ENCODE measurements at regions not wholly inside any gene's neighbourhood (a gene's known extent, or its start where the extent isn't known, plus 50 kb on each side); places are given as distances from the start of the nearest gene placed in this dataset.

DNA sequence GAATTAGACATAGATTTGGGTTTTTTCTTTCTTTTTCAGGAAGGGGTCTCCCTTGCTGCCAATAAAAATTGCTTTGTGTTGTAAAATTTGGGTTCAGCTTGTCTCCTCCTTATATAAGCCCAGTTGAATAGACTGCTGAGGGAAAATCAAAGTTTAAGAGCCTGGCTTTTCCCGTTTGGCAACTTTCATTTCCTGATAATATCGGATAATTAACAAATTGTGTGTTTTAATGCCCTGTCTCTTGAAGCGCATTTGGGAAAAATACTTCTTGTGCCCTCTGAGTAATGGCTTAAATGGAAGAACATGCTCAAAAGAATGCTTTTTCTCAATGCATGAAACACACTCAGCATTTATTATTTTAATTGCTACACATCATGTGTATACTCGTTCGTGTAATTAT is 198.0 kb upstream of the DCN start:
- DNase-seq: no peak
- H2AFZ ChIP-seq (ENCODE audit: low read length): no peak overlapping the region

DNA sequence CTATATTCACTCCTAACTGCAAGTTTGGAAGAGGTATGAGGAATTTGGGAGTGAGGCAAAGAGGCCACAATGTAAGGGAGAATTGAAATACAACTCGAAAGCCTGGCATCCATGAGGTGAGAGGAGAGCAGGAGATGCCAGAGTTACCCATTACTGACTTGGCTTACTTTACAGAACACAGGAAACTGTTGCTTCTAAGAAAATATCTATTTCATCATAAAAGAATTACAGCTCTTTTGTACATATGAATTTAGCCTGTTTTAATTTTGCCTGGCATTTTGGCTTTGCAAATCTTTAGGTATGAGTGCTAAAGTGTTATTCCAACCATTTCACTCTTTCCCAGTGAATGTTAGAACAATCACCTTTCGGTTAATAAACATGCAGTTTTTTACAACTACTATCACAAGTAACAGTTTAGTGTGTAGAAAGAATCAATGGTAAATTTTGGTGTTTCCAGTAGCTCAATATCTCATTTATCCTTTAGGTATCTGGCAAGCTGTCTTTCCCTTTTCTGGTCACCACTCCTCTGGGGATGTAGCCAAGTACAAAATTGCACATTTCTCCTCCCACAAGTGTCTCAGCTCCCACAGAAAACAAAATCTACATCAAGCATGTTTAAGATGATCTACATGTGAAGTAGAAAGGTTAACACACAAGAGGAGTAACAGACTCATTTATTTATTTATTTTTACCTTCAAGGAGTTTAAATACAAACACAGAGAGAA is 196.6 kb upstream of the DCN start:
- no TSS peak for BruUV-seq (replicated peaks)
- Histone ChIP-seq H3K9me3 (ENCODE audit: low read length) (no peaks in the 10 kb centered on the region), H3K27me3 (ENCODE audit: low read length) (no peaks in the 10 kb centered on the region), H3K36me3 (ENCODE audit: low read depth, low read length) (no peaks in the 10 kb centered on the region), H3K27ac (ENCODE audit: low read length) (no peak overlapping the region), H3K79me2 (ENCODE audit: low read length) (no peaks in the 10 kb centered on the region), H3K9me2 (replicated peaks; ENCODE audit: low read length) (no peaks in the 10 kb centered on the region), H2AFZ (ENCODE audit: low read length) (no peak overlapping the region), H3K9ac (ENCODE audit: low read length) (no peak overlapping the region), H4K20me1 (ENCODE audit: low read length) (no peaks in the 10 kb centered on the region), H3K4me3 (ENCODE audit: low read length) (no peak overlapping the region), H3K4me2 (ENCODE audit: low read length) (no peak overlapping the region), H3F3A (ENCODE audit: low read length, unreplicated experiment) (no peaks in the 10 kb centered on the region), H3K4me1 (ENCODE audit: insufficient read depth, low read length) (peaks cover 6% of the 10 kb centered on the region; the same call in 1 of the 2 replicates)
- TF ChIP-seq, protein P1, sequence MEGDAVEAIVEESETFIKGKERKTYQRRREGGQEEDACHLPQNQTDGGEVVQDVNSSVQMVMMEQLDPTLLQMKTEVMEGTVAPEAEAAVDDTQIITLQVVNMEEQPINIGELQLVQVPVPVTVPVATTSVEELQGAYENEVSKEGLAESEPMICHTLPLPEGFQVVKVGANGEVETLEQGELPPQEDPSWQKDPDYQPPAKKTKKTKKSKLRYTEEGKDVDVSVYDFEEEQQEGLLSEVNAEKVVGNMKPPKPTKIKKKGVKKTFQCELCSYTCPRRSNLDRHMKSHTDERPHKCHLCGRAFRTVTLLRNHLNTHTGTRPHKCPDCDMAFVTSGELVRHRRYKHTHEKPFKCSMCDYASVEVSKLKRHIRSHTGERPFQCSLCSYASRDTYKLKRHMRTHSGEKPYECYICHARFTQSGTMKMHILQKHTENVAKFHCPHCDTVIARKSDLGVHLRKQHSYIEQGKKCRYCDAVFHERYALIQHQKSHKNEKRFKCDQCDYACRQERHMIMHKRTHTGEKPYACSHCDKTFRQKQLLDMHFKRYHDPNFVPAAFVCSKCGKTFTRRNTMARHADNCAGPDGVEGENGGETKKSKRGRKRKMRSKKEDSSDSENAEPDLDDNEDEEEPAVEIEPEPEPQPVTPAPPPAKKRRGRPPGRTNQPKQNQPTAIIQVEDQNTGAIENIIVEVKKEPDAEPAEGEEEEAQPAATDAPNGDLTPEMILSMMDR (conservative IDR thresholded peaks at IDR 0.05; ENCODE audit: low read depth, low read length): no peak
- TF ChIP-seq EZH2phosphoT487 (IDR thresholded peaks at IDR 0.05; ENCODE audit: borderline replicate concordance, low read length) (no peak), EZH2 (IDR thresholded peaks at IDR 0.05; ENCODE audit: low read length, unreplicated experiment) (no peak)
- DNase-seq: no peak
- ChIA-PET POLR2A (ENCODE audit: unreplicated experiment) (no interaction called here), CTCF (no interaction called here)
- ATAC-seq: no peak
- intact Hi-C loops (cut with micrococcal nuclease): no loop called here

More for the DNA sequence above, 198.0 kb upstream of the DCN start:
- no peaks in the 10 kb centered on the region for H4K20me1 ChIP-seq (ENCODE audit: low read length)
- H3K9me2 ChIP-seq (replicated peaks; ENCODE audit: low read length): no peaks in the 10 kb centered on the region
- no peak overlapping the region for H3K27ac ChIP-seq (ENCODE audit: low read length)
- H3K27me3 ChIP-seq (ENCODE audit: low read length): no peaks in the 10 kb centered on the region
- ChIA-PET POLR2A (ENCODE audit: unreplicated experiment) (no interaction called here), CTCF (no interaction called here)
- no peak overlapping the region for H3K4me3 ChIP-seq (ENCODE audit: low read length)
- TF ChIP-seq EZH2phosphoT487 (IDR thresholded peaks at IDR 0.05; ENCODE audit: borderline replicate concordance, low read length): no peak
- TF ChIP-seq, protein P1 (conservative IDR thresholded peaks at IDR 0.05; ENCODE audit: low read depth, low read length): no peak
- TF ChIP-seq EZH2 (IDR thresholded peaks at IDR 0.05; ENCODE audit: low read length, unreplicated experiment): no peak
- H3K36me3 ChIP-seq (ENCODE audit: low read depth, low read length): no peaks in the 10 kb centered on the region
- peaks cover 6% of the 10 kb centered on the region; the same call in 1 of the 2 replicates for H3K4me1 ChIP-seq (ENCODE audit: insufficient read depth, low read length)
- no peaks in the 10 kb centered on the region for H3K9me3 ChIP-seq (ENCODE audit: low read length)
- no TSS peak for BruUV-seq (replicated peaks)
- H3F3A ChIP-seq (ENCODE audit: low read length, unreplicated experiment): no peaks in the 10 kb centered on the region
- no peak for ATAC-seq
- intact Hi-C loops (cut with micrococcal nuclease): loop anchor here (5.0 to 10.0 kb wide), 3 partner anchors 314 to 1267 kb away; no protein-coding TSS in a partner anchor
- H3K4me2 ChIP-seq (ENCODE audit: low read length): no peak overlapping the region
- H3K79me2 ChIP-seq (ENCODE audit: low read length): no peaks in the 10 kb centered on the region
- no peak overlapping the region for H3K9ac ChIP-seq (ENCODE audit: low read length)

DNA sequence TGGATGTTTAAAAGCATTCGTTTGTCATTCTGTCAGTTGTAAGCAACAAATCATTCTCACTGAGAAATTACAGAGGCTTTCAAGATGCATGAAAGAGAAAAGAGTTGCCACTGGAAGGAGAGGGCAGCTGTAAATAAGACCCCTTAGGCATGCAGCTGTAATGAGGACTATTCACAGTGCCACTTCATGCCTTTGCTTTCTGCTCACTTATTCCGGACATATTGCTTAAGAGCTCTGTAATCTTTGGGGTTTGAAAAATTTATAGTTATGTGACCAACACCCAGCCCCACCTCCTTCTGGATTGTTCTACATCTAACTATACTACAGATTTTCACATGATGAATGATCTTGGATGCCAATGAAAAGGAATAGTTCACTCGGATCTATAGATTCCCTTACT is 194.8 kb upstream of the DCN start:
- H3K4me1 ChIP-seq (ENCODE audit: insufficient read depth, low read length): peaks cover 6% of the 10 kb centered on the region; the same call in 1 of the 2 replicates
- DNase-seq (no peak), ATAC-seq (no peak)
- no TSS peak for BruUV-seq (replicated peaks)
- intact Hi-C loops (cut with micrococcal nuclease): no loop called here
- no peaks in the 10 kb centered on the region for H3K79me2 ChIP-seq (ENCODE audit: low read length)
- H3K27me3 ChIP-seq (ENCODE audit: low read length): no peaks in the 10 kb centered on the region
- H3K9me2 ChIP-seq (replicated peaks; ENCODE audit: low read length): no peaks in the 10 kb centered on the region
- no peaks in the 10 kb centered on the region for H3K9me3 ChIP-seq (ENCODE audit: low read length)
- H3K36me3 ChIP-seq (ENCODE audit: low read depth, low read length): no peaks in the 10 kb centered on the region
- H3F3A ChIP-seq (ENCODE audit: low read length, unreplicated experiment): no peaks in the 10 kb centered on the region
- H4K20me1 ChIP-seq (ENCODE audit: low read length): no peaks in the 10 kb centered on the region
- H3K9ac ChIP-seq (ENCODE audit: low read length): no peak overlapping the region
- no peak overlapping the region for H3K4me3 ChIP-seq (ENCODE audit: low read length)
- no peak overlapping the region for H2AFZ ChIP-seq (ENCODE audit: low read length)
- CTCF ChIA-PET: no interaction called here
- POLR2A ChIA-PET (ENCODE audit: unreplicated experiment): no interaction called here
- no peak overlapping the region for H3K27ac ChIP-seq (ENCODE audit: low read length)
- no peak overlapping the region for H3K4me2 ChIP-seq (ENCODE audit: low read length)
- TF ChIP-seq, protein P1 (conservative IDR thresholded peaks at IDR 0.05; ENCODE audit: low read depth, low read length): no peak
- TF ChIP-seq EZH2phosphoT487 (IDR thresholded peaks at IDR 0.05; ENCODE audit: borderline replicate concordance, low read length) (no peak), EZH2 (IDR thresholded peaks at IDR 0.05; ENCODE audit: low read length, unreplicated experiment) (no peak)

Data from PC-3 (cell line).